IMR-90 (cell line): ENCODE measurements at regions not wholly inside any gene's neighbourhood (a gene's known extent, or its start where the extent isn't known, plus 50 kb on each side); places are given as distances from the start of the nearest gene placed in this dataset.

ENCODE experiments used
- ATAC-seq: fragments of 200-7000 bp; cut with Tn5 transposase; 2 replicates; pipeline ENCODE4 v1.9.1; 2020; ENCODE audit warnings: low read depth, mild to moderate bottlenecking, moderate library complexity
- BruUV-seq: library from RNA; stranded (reverse); fragments of 400-500 nt; replicated peaks from 2 replicates; lab custom pipeline; 2021; lab: Mats Ljungman, UMichigan
- CTCF ChIA-PET: fragments of 300-600 bp; formaldehyde crosslinking; extraction: SDS; loops from one replicate; lab custom pipeline; 2021; ENCODE audit warnings: antibody characterized with exemption; lab: Yijun Ruan, JAX
- POLR2A ChIA-PET: fragments of 300-600 bp; sonication (Branson Sonifier 250); formaldehyde crosslinking; loops from one replicate; lab custom pipeline; 2022; ENCODE audit warnings: antibody characterized with exemption; ENCODE audit not compliant: unreplicated experiment; lab: Charles Lee
- DNase-seq: peaks from one replicate; pipeline ENCODE4 v3.0.0; 2013
- H2AFZ ChIP-seq: replicated peaks from 2 replicates; pipeline ENCODE3; 2013; ENCODE audit warnings: low read length, mild to moderate bottlenecking; ENCODE audit not compliant: poor library complexity
- H2AK5ac ChIP-seq: 2 replicates; pipeline ENCODE4 v1.6.1; 2013; ENCODE audit warnings: low read depth, low read length, inconsistent platforms
- H2AK9ac ChIP-seq: replicated peaks from 2 replicates; pipeline ENCODE3; 2013; ENCODE audit warnings: mild to moderate bottlenecking, low read depth, low read length, moderate library complexity; ENCODE audit not compliant: poor library complexity
- H2BK120ac ChIP-seq: 2 replicates; pipeline ENCODE4 v1.6.1; 2013; ENCODE audit warnings: low read depth, low read length, inconsistent platforms
- H2BK15ac ChIP-seq: 3 replicates; pipeline ENCODE4 v1.6.1; 2013; ENCODE audit warnings: low read depth, low read length, inconsistent platforms
- H2BK20ac ChIP-seq: 2 replicates; pipeline ENCODE4 v1.6.1; 2013; ENCODE audit warnings: low read depth, mild to moderate bottlenecking, inconsistent platforms, low read length, moderate library complexity
- H2BK5ac ChIP-seq: 2 replicates; pipeline ENCODE4 v1.6.1; 2013; ENCODE audit warnings: mild to moderate bottlenecking, low read depth, low read length, inconsistent platforms; ENCODE audit not compliant: poor library complexity, severe bottlenecking
- H3K14ac ChIP-seq: replicated peaks from 2 replicates; pipeline ENCODE4 v1.6.1; 2013; ENCODE audit warnings: low read depth, low read length, inconsistent platforms
- H3K18ac ChIP-seq: 2 replicates; pipeline ENCODE4 v1.6.1; 2013; ENCODE audit warnings: low read depth, low read length, control low read depth
- H3K23ac ChIP-seq: 2 replicates; pipeline ENCODE4 v1.6.1; 2013; ENCODE audit warnings: low read depth, low read length, inconsistent platforms
- H3K27ac ChIP-seq: 2 replicates; pipeline ENCODE4 v1.5.1; 2013; ENCODE audit warnings: mild to moderate bottlenecking, control low read depth, low read length; ENCODE audit not compliant: insufficient read depth
- H3K27me3 ChIP-seq: 2 replicates; pipeline ENCODE4 v1.6.1; 2013; ENCODE audit warnings: low read length; ENCODE audit not compliant: control insufficient read depth, insufficient read depth
- H3K36me3 ChIP-seq: 2 replicates; pipeline ENCODE4 v1.6.1; 2013; ENCODE audit warnings: low read length, mixed read lengths; ENCODE audit not compliant: control insufficient read depth, insufficient read depth
- H3K4ac ChIP-seq: 2 replicates; pipeline ENCODE4 v1.6.1; 2013; ENCODE audit warnings: low read depth, low read length, inconsistent platforms
- H3K4me1 ChIP-seq: 2 replicates; pipeline ENCODE4 v1.6.1; 2013; ENCODE audit warnings: low read length, mixed read lengths; ENCODE audit not compliant: control insufficient read depth, insufficient read depth
- H3K4me2 ChIP-seq: 2 replicates; pipeline ENCODE4 v1.6.1; 2013; ENCODE audit warnings: low read depth, mild to moderate bottlenecking, control low read depth, low read length, moderate library complexity
- H3K4me3 ChIP-seq: 2 replicates; pipeline ENCODE4 v1.5.1; 2013; ENCODE audit warnings: low read depth, mild to moderate bottlenecking, control low read depth, low read length, moderate library complexity; ENCODE audit not compliant: insufficient read depth
- H3K56ac ChIP-seq: 2 replicates; pipeline ENCODE4 v1.6.1; 2013; ENCODE audit warnings: low read length, inconsistent platforms; ENCODE audit not compliant: insufficient read depth; ENCODE audit errors: extremely low read depth
- H3K79me1 ChIP-seq, 2 experiments: 2 replicates each; pipeline ENCODE4 v1.6.1; 2013; ENCODE audit warnings: low read length in 2 of 2, inconsistent platforms in 1 of 2, low read depth in 1 of 2
- H3K9ac ChIP-seq: 2 replicates; pipeline ENCODE4 v1.6.1; 2013; ENCODE audit warnings: low read depth, low read length, control low read depth
- H3K9me1 ChIP-seq: 2 replicates; pipeline ENCODE4 v1.6.1; 2013; ENCODE audit warnings: low read length, inconsistent platforms; ENCODE audit not compliant: insufficient read depth
- H3K9me3 ChIP-seq: 2 replicates; pipeline ENCODE4 v1.6.1; 2013; ENCODE audit warnings: low read length; ENCODE audit not compliant: control insufficient read depth, insufficient read depth
- H4K20me1 ChIP-seq: 2 replicates; pipeline ENCODE4 v1.6.1; 2013; ENCODE audit warnings: low read length, inconsistent platforms; ENCODE audit not compliant: insufficient read depth
- H4K5ac ChIP-seq: 2 replicates; pipeline ENCODE4 v1.6.1; 2013; ENCODE audit warnings: mild to moderate bottlenecking, low read depth, low read length, control low read depth
- H4K8ac ChIP-seq, 2 experiments: 2 replicates each; pipeline ENCODE4 v1.6.1; 2013; ENCODE audit warnings: low read depth in 2 of 2, low read length in 2 of 2, control low read depth in 1 of 2, inconsistent platforms in 1 of 2
- H4K91ac ChIP-seq: 2 replicates; pipeline ENCODE4 v1.6.1; 2013; ENCODE audit warnings: low read depth, low read length, inconsistent platforms; ENCODE audit not compliant: insufficient read depth
- CHD1 ChIP-seq: IDR thresholded peaks from 2 replicates; pipeline ENCODE4 v1.6.1; 2012; ENCODE audit warnings: low read depth, low read length, improper control_type of control experiment
- SMC3 ChIP-seq: fragments of 150-350 bp; IDR thresholded peaks from 2 replicates; pipeline ENCODE4 v1.6.1; 2016; ENCODE audit warnings: low read depth, mild to moderate bottlenecking, antibody characterized with exemption, low read length, moderate library complexity
- WGBS, 2 experiments: methylation state at CpG; one replicate each; pipeline versions ENCODE4 v1.1.5 to v1.1.7; 2013; ENCODE audit warnings: missing lambda C conversion rate in 2 of 2; ENCODE audit not compliant: insufficient read length in 1 of 2; ENCODE audit errors: extremely low coverage in 2 of 2; 5-methylcytosine and 5-hydroxymethylcytosine counted together
- dilution Hi-C: fragments of 300-500 bp; cut with HindIII; formaldehyde crosslinking; loops from one replicate; pipeline ENCODE4 v1.14.3; 2018; ENCODE audit warnings: low sequenced_read_pairs; ENCODE audit not compliant: unreplicated experiment
- in situ Hi-C: fragments of 300-500 bp; cut with MboI; formaldehyde crosslinking; loops from 3 replicates; pipeline ENCODE4 v1.14.3; 2019; ENCODE audit warnings: low sequenced_read_pairs, inconsistent platforms, mixed read lengths
- intact Hi-C: fragments of 100-400 bp; cut with micrococcal nuclease; formaldehyde crosslinking; loops from 2 replicates; pipeline ENCODE4 v1.10.0; 2022

GRCh38 chr2:217669831-217670230 lies 333.0 kb downstream of the TNS1 start:
- Histone ChIP-seq H3K4me3 (no peak overlapping the region), H3K4me2 (no peak overlapping the region), H3K18ac (no peak overlapping the region), H3K9ac (no peak overlapping the region), H3K9me3 (no peaks in the 10 kb centered on the region), H2AK9ac (no peak overlapping the region), H4K20me1 (no peaks in the 10 kb centered on the region), H3K9me1 (no peaks in the 10 kb centered on the region), H2BK15ac (no peak overlapping the region), H4K91ac (no peak overlapping the region), H2BK120ac (no peak overlapping the region), H2BK5ac (peak overlapping the region; percentile 14), H2BK20ac (no peak overlapping the region), H3K4ac (no peak overlapping the region), H2AK5ac (no peak overlapping the region), H3K79me1 (no peaks in the 10 kb centered on the region), H2AFZ (no peak overlapping the region), H3K14ac (no peak overlapping the region), H3K23ac (no peak overlapping the region), H4K5ac (no peak overlapping the region), H3K4me1 (peaks cover 17% of the 10 kb centered on the region), H4K8ac (no peak overlapping the region), H3K27me3 (no peaks in the 10 kb centered on the region), H3K56ac (no peak overlapping the region), H3K36me3 (no peaks in the 10 kb centered on the region), H3K27ac (no peak overlapping the region)
- intact Hi-C loops, result no loop called here
- no TSS peak for BruUV-seq
- WGBS, 2 experiments, result no CpG with 5 or more reads among the region's 3 CpGs
- ChIA-PET POLR2A (no interaction called here), CTCF (no interaction called here)
- TF ChIP-seq CHD1, result no peak
- TF ChIP-seq SMC3, result no peak
- ATAC-seq, result no peak
- DNase-seq, result peak; percentile 30
- in situ Hi-C loops, result no loop called here
- dilution Hi-C loops, result no loop called here
